Pancreas (tissue), 10 donors: ENCODE measurements at regions not wholly inside any gene's neighbourhood (a gene's known extent, or its start where the extent isn't known, plus 50 kb on each side); places are given as distances from the start of the nearest gene placed in this dataset.
"Not testable (repeated sequence)": the region's sequence is repeated elsewhere in the genome, so short reads cannot be mapped to it uniquely, and the experiment has no call there.

Source experiments
- ATAC-seq, 4 donors: fragments of 200-7000 bp; cut with Tn5 transposase; one replicate each; pipeline versions ENCODE4 v1.8.0 to v1.9.1; 2020; ENCODE audit warnings: mild to moderate bottlenecking in 4 of 4, moderate library complexity in 4 of 4
- DNase-seq, 6 donors: peaks; one replicate each; pipeline ENCODE4 v3.0.0-alpha.2; 2020
- FAIRE-seq: peaks from 2 replicates; lab custom pipeline; 2012; peaks lifted over from hg19 to GRCh38; lab: Jason Lieb, UNC
- H3K27ac ChIP-seq, 4 donors: fragments of 200-600 bp; sonication (generic); 1 replicate in 3 of 4; 2 replicates in 1 of 4; pipeline versions ENCODE4 v1.5.0 to v1.8.0; 2020
- H3K27me3 ChIP-seq, 4 donors: fragments of 200-600 bp; one replicate each; pipeline ENCODE4 v1.8.0; 2021
- H3K36me3 ChIP-seq, 3 donors: fragments of 200-600 bp; sonication (generic) in 1 of 3; one replicate each; pipeline versions ENCODE4 v1.5.0 to v1.8.0; 2020 to 2021
- H3K4me1 ChIP-seq, 3 donors: fragments of 200-600 bp; one replicate each; pipeline ENCODE4 v1.8.0; 2021
- H3K4me3 ChIP-seq, 4 donors: fragments of 200-600 bp; sonication (generic) in 2 of 4; one replicate each; pipeline versions ENCODE4 v1.5.0 to v1.8.0; 2020 to 2021
- H3K9me3 ChIP-seq, 4 donors: fragments of 200-600 bp; one replicate each; pipeline ENCODE4 v1.8.0; 2021
- WGBS, 2 donors: extraction: QIAGEN DNeasy Blood & Tissue Kit; methylation state at CpG; one replicate each; pipeline ENCODE4 v1.1.7; 2013; 5-methylcytosine and 5-hydroxymethylcytosine counted together
- intact Hi-C, 3 donors: fragments of 100-400 bp; cut with DNase I; formaldehyde crosslinking; loops; one replicate each; pipeline versions ENCODE4 v1.11.1 to v1.14.2; 2022
- TF ChIP-seq, protein P1 (sequence below), 4 donors: fragments of 200-600 bp; sonication (generic) in 3 of 4; IDR thresholded peaks; one replicate each; pipeline versions ENCODE4 v1.5.0 to v1.8.0; 2021; ENCODE audit warnings: antibody characterized with exemption in 4 of 4
- donor health status: healthy with polysubstance abuse.
- donor health status: DM: no; HTN: no; CAD: no; lungs with moderate emphysema.
- donor health status: DM: no; HTN: no; CAD: no.
- donor health status: control.
- donor health status: control.
- donor health status: Bipolar disorder and iron deficiency.
- donor health status: DM: yes; HTN: yes; CAD: no.
- donor health status: DM: no; HTN: no; CAD: no.
- donor health status: DM: no; HTN: no; CAD: no.
- donor health status: DM: yes; HTN: yes; CAD: no.

DNA sequence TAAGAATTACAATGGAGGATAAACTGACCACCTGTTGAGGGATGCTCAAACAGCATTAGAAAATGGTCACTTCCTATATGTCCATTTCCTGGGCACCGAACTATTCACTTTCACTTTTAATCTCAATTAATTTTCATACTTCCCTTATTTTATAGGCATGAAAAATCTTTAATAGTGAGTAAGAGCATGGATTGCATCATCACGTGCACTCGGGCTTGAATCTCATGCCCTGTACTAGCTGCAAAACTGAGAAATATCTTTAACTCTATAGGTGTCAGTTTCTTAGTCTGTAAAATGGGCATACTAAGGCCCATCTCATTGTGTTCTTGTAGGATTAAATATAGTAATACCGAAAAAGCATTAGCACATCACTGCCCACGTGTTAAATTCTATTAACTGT is 183.9 kb upstream of the FIGN start:
- WGBS, 2 donors = 53 to 66% methylated on average over 5 of the region's 5 CpGs

DNA sequence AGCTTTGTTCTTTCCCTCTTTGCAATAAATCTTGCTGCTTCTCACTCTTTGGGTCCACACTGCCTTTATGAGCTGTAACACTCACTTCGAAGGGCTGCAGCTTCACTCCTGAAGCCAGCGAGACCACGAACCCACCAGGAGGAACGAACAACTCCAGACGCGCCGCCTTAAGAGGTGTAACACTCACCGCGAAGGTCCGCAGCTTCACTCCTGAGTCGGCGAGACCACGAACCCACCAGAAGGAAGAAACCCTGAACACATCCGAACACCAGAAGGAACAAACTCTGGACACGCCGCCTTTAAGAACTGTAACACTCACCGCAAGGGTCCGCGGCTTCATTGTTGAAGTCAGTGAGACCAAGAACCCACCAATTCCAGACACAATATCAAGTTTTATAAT is 178.7 kb upstream of the FIGN start:
- FAIRE-seq, H3K4me3 ChIP-seq, H3K36me3 ChIP-seq, H3K4me1 ChIP-seq, ATAC-seq, intact Hi-C loops, H3K9me3 ChIP-seq, H3K27me3 ChIP-seq, DNase-seq, H3K27ac ChIP-seq: not testable (repeated sequence)
- 93 to 97% methylated on average over 19 of the region's 19 CpGs for WGBS, 2 donors

More for the DNA sequence above, 183.9 kb upstream of the FIGN start:
- intact Hi-C loops = no loop called here
- no peaks in the 10 kb centered on the region for H3K4me1 ChIP-seq
- H3K27me3 ChIP-seq = no peaks in the 10 kb centered on the region
- no peak overlapping the region for H3K27ac ChIP-seq
- DNase-seq (no peak), ATAC-seq (no peak), FAIRE-seq (no peak)
- H3K36me3 ChIP-seq = no peaks in the 10 kb centered on the region
- H3K9me3 ChIP-seq = no peaks in the 10 kb centered on the region
- H3K4me3 ChIP-seq = no peak overlapping the region
- TF ChIP-seq, protein P1, sequence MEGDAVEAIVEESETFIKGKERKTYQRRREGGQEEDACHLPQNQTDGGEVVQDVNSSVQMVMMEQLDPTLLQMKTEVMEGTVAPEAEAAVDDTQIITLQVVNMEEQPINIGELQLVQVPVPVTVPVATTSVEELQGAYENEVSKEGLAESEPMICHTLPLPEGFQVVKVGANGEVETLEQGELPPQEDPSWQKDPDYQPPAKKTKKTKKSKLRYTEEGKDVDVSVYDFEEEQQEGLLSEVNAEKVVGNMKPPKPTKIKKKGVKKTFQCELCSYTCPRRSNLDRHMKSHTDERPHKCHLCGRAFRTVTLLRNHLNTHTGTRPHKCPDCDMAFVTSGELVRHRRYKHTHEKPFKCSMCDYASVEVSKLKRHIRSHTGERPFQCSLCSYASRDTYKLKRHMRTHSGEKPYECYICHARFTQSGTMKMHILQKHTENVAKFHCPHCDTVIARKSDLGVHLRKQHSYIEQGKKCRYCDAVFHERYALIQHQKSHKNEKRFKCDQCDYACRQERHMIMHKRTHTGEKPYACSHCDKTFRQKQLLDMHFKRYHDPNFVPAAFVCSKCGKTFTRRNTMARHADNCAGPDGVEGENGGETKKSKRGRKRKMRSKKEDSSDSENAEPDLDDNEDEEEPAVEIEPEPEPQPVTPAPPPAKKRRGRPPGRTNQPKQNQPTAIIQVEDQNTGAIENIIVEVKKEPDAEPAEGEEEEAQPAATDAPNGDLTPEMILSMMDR (IDR thresholded peaks at IDR 0.05) = no peak

DNA sequence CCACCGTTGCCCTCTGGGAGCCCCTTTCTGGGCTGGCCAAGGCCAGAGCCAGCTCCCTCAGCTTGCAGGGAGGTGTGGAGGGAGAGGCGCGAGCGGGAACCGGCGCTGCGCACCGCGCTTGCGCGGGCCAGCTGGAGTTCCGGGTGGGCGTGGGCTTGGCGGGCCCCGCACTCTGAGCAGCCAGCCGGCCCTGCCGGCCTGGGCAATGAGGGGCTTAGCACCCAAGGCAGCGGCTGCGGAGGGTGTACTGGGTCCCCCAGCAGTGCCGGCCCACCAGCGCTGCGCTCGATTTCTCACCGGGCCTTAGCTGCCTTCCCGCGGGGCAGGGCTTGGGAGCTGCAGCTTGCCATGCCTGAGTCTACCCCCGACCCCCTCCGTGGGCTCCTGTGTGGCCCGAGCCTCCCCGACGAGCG is 177.7 kb upstream of the FIGN start:
- DNase-seq = peak in 1 of 6 donors; percentile 57

DNA sequence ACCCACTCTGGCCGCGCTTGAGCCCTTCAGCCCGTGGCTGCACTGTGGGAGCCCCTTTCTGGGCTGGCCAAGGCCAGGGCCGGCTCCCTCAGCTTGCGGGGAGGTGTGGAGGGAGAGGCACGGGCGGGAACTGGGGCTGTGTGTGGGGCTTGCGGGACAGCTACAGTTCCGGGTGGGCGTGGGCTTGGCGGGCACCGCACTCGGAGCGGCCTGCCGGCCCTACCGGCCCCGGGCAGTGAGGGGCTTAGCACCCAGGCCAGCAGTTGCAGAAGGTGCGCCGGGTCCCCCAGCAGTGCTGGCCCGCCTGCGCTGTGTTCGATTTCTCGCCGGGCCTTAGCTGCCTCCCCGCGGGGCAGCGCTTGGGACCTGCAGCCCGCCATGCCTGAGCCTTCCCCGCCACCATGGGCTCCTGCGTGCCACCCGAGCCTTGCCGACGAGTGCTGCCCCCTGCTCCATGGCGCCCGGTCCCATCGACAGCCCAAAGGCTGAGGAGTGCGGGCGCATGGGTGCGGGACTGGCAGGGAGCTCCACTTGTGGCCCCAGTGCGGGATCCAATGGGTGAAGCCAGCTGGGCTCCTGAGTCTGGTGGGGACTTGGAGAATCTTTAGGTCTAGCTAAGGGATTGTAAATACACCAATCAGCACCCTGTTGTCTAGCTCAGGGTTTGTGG is 173.7 kb upstream of the FIGN start:
- Histone ChIP-seq H3K27me3 (no peaks in the 10 kb centered on the region), H3K4me1 (no peaks in the 10 kb centered on the region), H3K4me3 (no peak overlapping the region), H3K27ac (no peak overlapping the region), H3K36me3 (no peaks in the 10 kb centered on the region), H3K9me3 (no peaks in the 10 kb centered on the region)
- intact Hi-C loops = no loop called here
- TF ChIP-seq, protein P1 (IDR thresholded peaks at IDR 0.05) = no peak
- 93 to 96% methylated on average over 39 to 40 of the region's 40 CpGs for whole genome bisulfite sequencing, 2 donors
- peak in 1 of 6 donors; percentile 60 for DNase-seq
- ATAC-seq = no peak
- no peak for FAIRE-seq

More for the DNA sequence above, 177.7 kb upstream of the FIGN start:
- H3K4me1 ChIP-seq, H3K9me3 ChIP-seq, H3K36me3 ChIP-seq, H3K27me3 ChIP-seq, FAIRE-seq, H3K27ac ChIP-seq, ATAC-seq, intact Hi-C loops: not testable (repeated sequence)
- peak overlapping the region in 1 of 4 donors; percentile 33 for H3K4me3 ChIP-seq
- WGBS, 2 donors = 64 to 72% methylated on average over 27 to 32 of the region's 32 CpGs

DNA sequence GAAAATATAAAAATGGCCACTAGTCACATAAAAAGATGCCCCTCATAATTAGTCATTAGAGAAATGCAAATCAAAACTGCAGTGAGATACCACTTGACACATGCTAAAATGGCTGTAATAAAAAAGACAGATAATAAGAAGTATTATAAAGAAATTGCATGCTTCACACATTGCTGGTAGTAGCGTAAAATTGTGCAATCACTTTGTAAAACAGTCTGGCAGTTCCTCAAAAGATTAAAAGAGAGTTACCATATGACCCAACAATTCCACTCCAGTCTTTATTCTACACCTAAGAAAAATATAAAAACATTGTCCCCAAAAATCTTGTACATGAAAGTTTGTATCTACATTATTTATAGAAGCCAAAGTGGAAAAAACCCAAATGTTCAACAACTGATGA is 170.6 kb upstream of the FIGN start:
- no peaks in the 10 kb centered on the region for H3K9me3 ChIP-seq
- ATAC-seq = no peak
- WGBS, 2 donors = 50 to 76% methylated on average over 1 of the region's 1 CpG

DNA sequence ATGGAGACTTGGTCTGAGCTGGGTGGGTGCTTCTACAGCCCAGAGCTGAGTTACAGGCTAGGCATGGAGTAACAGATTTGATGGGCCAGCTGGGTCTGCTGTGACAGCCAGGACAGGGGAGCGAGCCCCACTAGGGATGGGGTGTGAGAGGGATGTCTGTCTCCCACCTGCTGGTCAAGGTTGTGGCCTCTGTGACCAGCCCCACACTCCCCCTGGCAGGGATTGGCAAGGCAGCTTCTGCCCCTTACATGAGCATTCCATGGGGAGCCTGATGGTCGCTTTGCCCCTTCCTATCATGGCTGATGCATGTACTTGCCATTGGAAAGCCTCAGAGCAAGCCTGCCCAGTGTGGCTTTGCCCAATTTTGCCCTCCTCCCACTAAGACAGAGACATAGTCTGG is 162.0 kb upstream of the FIGN start:
- Histone ChIP-seq H3K9me3 (no peaks in the 10 kb centered on the region), H3K4me1 (no peaks in the 10 kb centered on the region), H3K27me3 (no peaks in the 10 kb centered on the region), H3K4me3 (no peak overlapping the region), H3K27ac (no peak overlapping the region), H3K36me3 (no peaks in the 10 kb centered on the region)
- 71 to 73% methylated on average over 2 of the region's 2 CpGs for WGBS, 2 donors
- ATAC-seq (no peak), FAIRE-seq (no peak), DNase-seq (peak in 1 of 6 donors; percentile 45)
- TF ChIP-seq, protein P1 (IDR thresholded peaks at IDR 0.05) = no peak
- intact Hi-C loops = no loop called here

More for the DNA sequence above, 170.6 kb upstream of the FIGN start:
- H3K36me3 ChIP-seq = no peaks in the 10 kb centered on the region
- H3K27ac ChIP-seq = no peak overlapping the region
- no peak for FAIRE-seq
- H3K4me3 ChIP-seq = no peak overlapping the region
- intact Hi-C loops = no loop called here
- no peaks in the 10 kb centered on the region for H3K27me3 ChIP-seq
- no peak for DNase-seq
- H3K4me1 ChIP-seq = no peaks in the 10 kb centered on the region
- TF ChIP-seq, protein P1 (IDR thresholded peaks at IDR 0.05) = no peak

DNA sequence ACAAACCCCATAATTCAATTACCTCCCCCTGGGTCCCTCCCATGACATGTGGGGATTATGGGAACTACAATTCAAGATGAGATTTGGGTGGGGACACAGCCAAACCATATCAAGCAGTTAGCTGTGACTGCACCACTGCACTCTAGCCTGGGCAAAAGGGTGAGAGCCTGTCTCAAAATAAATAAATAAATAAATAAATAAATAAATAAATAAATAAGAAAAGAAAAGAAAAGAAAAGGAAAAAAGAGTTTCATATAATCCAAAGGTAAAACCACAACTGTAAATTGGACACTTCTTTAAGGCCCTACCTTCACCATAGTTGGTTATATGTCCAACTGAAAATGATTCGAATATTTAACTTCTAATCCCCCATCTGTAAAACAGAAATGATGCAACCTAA is 157.6 kb upstream of the FIGN start:
- H3K27ac ChIP-seq, ATAC-seq, intact Hi-C loops, H3K4me3 ChIP-seq, DNase-seq, H3K27me3 ChIP-seq, H3K4me1 ChIP-seq, H3K9me3 ChIP-seq, H3K36me3 ChIP-seq, FAIRE-seq: not testable (repeated sequence)
- WGBS, 2 donors = 29 to 64% methylated on average over 1 of the region's 1 CpG
